ENCODE measurements at regions not wholly inside any gene's neighbourhood (a gene's known extent, or its start where the extent isn't known, plus 50 kb on each side); places are given as distances from the start of the nearest gene placed in this dataset.

DNA sequence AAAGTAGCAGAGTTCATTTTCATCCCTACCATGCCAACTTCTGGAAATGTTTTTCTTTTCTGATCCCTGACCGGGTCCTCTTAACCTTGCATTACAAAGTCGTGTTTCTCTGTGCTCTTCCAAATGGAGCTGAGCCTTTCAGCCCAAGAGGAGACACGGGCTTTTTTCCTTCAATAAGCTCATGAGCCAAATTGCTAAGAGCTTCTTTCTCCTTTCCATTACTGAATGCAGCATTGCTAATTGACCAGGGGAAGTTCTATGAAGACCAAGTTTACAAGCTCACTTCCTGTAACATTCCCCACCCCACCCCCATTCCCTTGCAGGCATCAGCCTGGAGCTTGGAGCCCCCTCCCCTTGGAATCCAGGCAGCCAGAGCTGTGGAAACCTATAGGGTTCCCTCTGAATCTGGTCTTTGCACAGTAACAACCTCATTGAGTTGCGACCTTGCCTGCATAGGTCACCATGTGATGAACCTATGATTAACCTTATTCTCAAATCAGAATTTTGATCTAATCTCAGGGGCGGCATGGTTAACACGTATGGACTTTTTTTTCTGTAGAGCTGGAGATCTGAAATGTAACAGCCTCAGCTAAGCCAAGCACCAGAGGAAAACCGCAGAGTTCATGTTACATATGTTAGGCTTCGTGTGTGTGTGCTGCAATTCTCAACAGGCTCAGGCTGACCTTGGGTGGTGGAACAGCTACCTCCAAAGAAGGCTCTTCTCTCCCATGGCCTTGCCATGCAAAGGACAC, 395.7 kb upstream of the ZNF462 start:
- Histone ChIP-seq H3K36me3 (no peaks in the 10 kb centered on the region), H3K9me3 (no peaks in the 10 kb centered on the region), H3K27ac (no peak overlapping the region), H3K27me3 (no peaks in the 10 kb centered on the region), H3K4me3 (no peak overlapping the region), H3K4me1 (no peaks in the 10 kb centered on the region)
- DNase-seq: no peak
- TF ChIP-seq, protein P1, sequence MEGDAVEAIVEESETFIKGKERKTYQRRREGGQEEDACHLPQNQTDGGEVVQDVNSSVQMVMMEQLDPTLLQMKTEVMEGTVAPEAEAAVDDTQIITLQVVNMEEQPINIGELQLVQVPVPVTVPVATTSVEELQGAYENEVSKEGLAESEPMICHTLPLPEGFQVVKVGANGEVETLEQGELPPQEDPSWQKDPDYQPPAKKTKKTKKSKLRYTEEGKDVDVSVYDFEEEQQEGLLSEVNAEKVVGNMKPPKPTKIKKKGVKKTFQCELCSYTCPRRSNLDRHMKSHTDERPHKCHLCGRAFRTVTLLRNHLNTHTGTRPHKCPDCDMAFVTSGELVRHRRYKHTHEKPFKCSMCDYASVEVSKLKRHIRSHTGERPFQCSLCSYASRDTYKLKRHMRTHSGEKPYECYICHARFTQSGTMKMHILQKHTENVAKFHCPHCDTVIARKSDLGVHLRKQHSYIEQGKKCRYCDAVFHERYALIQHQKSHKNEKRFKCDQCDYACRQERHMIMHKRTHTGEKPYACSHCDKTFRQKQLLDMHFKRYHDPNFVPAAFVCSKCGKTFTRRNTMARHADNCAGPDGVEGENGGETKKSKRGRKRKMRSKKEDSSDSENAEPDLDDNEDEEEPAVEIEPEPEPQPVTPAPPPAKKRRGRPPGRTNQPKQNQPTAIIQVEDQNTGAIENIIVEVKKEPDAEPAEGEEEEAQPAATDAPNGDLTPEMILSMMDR (IDR thresholded peaks at IDR 0.05): no peak
- TF ChIP-seq POLR2A (IDR thresholded peaks at IDR 0.05): no peak

DNA sequence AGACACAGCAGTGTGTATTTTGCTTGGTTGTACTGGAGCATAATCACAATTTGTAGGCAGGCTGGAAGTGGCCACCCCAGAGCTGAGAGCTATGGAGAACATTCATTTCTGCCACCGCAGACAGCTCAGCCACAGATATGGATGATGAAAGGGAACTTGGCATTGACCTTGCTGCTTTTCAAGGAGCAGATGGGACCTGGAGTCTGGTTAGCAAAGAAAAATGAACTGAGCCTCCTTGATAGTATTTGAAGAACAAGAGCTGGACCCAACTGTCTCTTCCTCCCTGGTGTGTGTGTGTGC, 395.2 kb upstream of the ZNF462 start:
- Histone ChIP-seq H3K27ac (no peak overlapping the region), H3K36me3 (no peaks in the 10 kb centered on the region), H3K4me1 (no peaks in the 10 kb centered on the region), H3K4me3 (no peak overlapping the region), H3K27me3 (no peaks in the 10 kb centered on the region), H3K9me3 (no peaks in the 10 kb centered on the region)
- DNase-seq: no peak
- TF ChIP-seq, protein P1 (IDR thresholded peaks at IDR 0.05): no peak

- TF ChIP-seq, protein P1 (IDR thresholded peaks at IDR 0.05): no peak
- TF ChIP-seq POLR2A (IDR thresholded peaks at IDR 0.05): no peak
- no peak for DNase-seq
- Histone ChIP-seq H3K4me3 (no peak overlapping the region), H3K27me3 (no peaks in the 10 kb centered on the region), H3K27ac (no peak overlapping the region), H3K9me3 (no peaks in the 10 kb centered on the region), H3K36me3 (no peaks in the 10 kb centered on the region), H3K4me1 (no peaks in the 10 kb centered on the region)
Measured at GRCh38 chr9:106468431-106468830, 394.5 kb upstream of the ZNF462 start.

- no peak overlapping the region for H3K27ac ChIP-seq
- H3K4me3 ChIP-seq: no peak overlapping the region
- no peaks in the 10 kb centered on the region for H3K36me3 ChIP-seq
- H3K9me3 ChIP-seq: no peaks in the 10 kb centered on the region
- H3K4me1 ChIP-seq: no peaks in the 10 kb centered on the region
- H3K27me3 ChIP-seq: no peaks in the 10 kb centered on the region
- no peak for TF ChIP-seq POLR2A (IDR thresholded peaks at IDR 0.05)
- TF ChIP-seq, protein P1 (IDR thresholded peaks at IDR 0.05): no peak
- no peak for DNase-seq
Measured at GRCh38 chr9:106478312-106478711, 384.7 kb upstream of the ZNF462 start.

DNA sequence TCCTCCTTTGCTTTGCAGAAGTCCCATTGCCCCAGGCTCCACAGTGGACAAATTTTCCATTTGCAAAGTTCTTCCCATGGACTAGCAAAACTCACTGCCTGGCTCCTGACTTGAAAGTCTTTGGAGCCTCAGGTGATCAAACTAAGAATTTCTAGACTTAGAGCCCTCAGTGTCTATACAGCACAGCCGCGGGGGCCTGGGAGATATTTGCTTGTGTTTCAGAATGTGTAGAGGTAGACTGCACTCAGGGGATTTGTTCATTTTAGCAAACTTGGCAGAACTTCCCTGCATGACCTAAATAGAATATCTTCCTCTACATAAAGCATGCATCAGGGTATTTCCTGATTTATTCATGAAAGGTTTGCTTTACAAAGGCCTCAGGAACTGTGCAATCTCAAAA, 384.2 kb upstream of the ZNF462 start:
- Histone ChIP-seq H3K27ac (no peak overlapping the region), H3K27me3 (no peaks in the 10 kb centered on the region)
- TF ChIP-seq, protein P1 (IDR thresholded peaks at IDR 0.05): no peak
- no peak for TF ChIP-seq POLR2A (IDR thresholded peaks at IDR 0.05)

GRCh38 chr9:106479679-106480078, 383.3 kb upstream of the ZNF462 start:
- no peak for DNase-seq
- H3K4me3 ChIP-seq: no peak overlapping the region

More for the DNA sequence above, 384.2 kb upstream of the ZNF462 start:
- no peak overlapping the region for H3K4me3 ChIP-seq
- H3K9me3 ChIP-seq: no peaks in the 10 kb centered on the region
- no peaks in the 10 kb centered on the region for H3K36me3 ChIP-seq
- no peaks in the 10 kb centered on the region for H3K4me1 ChIP-seq
- DNase-seq: no peak

More at GRCh38 chr9:106479679-106480078, 383.3 kb upstream of the ZNF462 start:
- Histone ChIP-seq H3K27me3 (no peaks in the 10 kb centered on the region), H3K4me1 (no peaks in the 10 kb centered on the region), H3K27ac (no peak overlapping the region), H3K9me3 (no peaks in the 10 kb centered on the region), H3K36me3 (no peaks in the 10 kb centered on the region)
- TF ChIP-seq, protein P1 (IDR thresholded peaks at IDR 0.05): no peak
- TF ChIP-seq POLR2A (IDR thresholded peaks at IDR 0.05): no peak

Measured in Peyer's patch (tissue), 4 donors.